Ramos (cell line): ENCODE measurements at regions not wholly inside any gene's neighbourhood (a gene's known extent, or its start where the extent isn't known, plus 50 kb on each side); places are given as distances from the start of the nearest gene placed in this dataset.

Experiments
- in situ Hi-C: fragments of 300-500 bp; cut with MboI; formaldehyde crosslinking; loops from one replicate; pipeline ENCODE4 v1.14.3; 2022; ENCODE audit warnings: low sequenced_read_pairs; ENCODE audit not compliant: unreplicated experiment

DNA sequence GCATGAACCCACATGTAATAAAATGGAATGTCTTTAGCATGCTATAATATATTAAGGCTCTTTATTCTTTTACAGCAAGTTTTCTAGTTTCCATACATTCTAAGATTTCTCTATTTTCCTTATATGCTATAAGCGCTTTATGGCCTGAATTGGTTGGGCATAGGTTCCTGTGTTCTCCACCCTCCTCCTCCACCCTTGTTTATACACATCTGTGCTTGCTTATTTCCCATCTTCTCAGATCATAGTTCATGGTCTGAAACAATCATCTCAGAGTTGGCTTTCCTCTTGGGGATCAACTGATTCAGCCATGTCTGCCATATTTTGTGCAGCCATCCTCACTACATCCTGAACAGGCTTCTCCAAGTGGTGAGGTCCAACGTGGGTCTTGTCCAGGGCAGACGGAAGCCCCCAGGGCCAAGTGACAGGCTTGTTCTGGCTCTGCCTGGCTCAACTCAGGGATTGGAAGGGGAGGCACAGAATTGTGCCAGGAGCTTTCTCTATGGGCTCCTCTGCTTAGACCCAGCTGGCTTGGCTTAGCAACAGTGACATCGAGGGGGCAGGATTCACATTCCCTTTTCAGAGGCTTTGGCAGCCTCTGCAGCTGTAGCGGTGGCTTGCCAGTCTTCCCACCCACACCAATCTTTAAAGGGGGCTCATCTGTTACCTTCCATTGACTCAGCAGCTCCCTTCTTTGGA lies 327.3 kb downstream of the PTEN start:
- in situ Hi-C loops: no loop called here

DNA sequence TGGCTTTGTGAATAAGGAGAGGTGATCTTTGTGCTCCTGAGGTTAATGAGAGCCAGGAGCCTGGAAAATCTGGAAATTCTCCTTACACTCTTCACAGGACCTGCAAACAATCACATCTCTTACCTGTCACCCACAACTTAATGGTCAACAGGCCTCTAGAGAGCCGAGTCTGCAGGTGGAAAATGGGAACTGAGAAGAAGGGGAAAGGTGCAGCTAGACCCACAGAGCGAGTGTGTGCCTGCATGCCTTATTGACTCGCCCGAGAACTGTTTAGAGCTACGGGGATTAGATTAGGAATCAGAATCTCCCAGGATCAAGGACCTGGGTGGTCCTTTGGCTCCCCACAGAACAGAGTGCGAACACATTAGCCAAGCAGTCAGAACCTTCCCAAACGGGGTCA lies 329.6 kb downstream of the PTEN start:
- in situ Hi-C loops: no loop called here

DNA sequence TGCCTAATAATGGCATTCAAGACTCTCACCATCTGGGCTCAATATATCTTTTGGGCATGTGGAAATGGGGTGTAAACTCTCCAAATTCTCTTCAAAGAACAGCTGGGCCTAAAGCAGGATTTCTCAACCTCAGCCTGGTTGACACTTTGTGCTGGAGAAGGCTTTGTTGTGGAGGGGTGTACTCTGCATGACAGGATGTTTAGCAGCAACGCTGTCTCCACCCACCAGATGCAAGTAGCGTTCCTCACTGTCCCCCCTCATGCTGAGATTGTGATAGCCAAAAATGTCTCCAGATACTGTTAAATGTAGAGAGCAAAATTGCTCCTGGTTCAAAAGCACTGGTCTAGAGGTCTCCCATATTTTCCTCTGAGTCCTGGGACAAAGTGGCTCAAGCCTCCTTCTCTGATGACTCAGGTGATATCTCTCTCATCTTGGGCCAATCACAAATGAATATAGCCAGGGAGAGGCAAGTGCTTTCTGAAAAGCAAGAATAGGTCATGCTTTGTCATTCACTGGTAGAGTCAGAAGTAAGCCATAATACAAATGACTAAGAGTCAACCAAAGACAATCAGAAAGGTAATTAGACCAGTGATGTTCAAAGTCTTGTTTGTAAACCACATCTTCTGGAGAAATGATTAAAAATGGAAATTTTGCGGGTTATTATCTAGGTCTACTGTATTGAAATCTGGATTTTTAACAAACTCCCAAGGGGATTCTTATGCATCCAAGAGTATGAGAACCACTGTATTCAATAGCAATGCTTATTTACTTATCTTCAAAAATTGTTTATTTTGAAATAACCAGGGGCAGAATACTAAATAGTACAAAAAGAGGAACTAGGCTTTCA lies 330.8 kb downstream of the PTEN start:
- in situ Hi-C loops: no loop called here

DNA sequence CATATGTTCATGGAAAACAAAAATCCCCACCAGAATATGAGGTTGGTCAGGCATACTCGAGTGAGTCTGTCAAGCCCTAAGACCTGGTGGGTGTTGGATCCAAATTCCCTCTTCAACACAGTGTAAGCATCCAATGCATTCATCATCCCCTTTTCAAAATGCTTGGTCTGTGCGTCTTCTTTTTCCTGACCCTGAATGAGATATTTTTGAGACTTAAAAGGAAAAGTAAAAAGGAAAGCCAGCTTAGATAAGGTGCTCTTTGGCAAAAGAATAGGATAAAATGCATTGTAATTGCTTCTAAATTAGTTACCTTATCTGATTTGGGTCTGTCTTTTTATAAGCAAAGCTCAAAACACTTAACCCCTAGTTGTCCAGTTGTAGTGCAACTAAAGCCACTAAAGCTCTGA lies 331.5 kb downstream of the PTEN start:
- in situ Hi-C loops: no loop called here

DNA sequence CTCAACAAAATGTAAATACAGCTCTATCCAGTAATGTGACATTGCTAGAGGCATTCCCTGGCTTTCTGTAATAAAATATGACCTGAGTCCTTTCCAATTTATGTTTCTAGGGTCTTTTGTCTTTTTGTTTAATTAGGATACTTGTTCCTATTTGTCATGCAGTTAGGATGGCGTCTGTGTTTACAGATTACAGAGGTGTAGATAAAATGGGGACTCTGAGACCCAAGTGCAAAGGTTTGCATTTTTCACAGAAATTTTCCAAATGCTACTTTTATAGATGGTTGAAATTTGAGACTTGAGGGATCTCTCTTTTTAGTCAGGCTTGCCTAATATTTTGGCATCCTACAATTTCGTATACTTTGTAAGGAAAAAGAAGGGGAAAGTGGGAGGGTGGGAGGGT lies 332.4 kb downstream of the PTEN start:
- in situ Hi-C loops: no loop called here

DNA sequence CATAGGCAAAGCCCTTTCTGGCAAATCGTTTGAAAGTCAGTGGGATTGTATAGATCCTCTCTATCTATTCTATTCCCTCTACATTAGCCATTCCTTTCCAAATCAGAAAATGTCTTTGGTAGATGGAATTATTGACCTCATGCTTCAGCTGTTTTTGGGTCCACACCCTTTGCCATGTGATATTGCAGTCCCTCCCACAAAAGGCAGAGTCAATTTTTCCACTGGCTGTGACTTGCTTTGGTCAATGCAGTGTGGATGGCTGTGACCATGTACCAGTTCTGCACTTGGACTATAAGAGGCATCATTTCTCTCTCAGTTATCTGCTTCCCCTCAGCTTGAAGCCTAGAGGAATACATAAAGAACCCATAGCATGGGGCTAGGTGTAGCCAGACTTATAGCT lies 332.9 kb downstream of the PTEN start:
- in situ Hi-C loops: no loop called here

DNA sequence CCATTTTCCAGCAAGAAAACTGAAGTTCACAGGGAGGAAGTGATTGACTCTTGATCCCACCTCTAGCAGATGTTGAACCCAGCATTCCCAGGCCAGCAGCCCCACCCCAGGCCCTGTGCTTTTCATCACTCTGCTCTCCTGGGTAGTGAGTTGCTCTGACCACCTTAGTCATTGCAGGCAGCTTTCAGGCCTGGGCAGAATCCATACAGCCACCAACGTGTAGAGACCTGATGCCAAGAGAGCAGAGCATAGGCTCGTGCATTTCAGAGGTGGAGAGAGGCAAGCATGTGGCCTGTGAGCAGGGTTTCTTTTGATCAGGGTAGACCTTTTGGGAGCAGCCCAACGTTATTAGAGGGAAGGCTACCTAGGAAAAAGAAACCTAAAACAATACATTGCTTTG lies 334.6 kb downstream of the PTEN start:
- in situ Hi-C loops: no loop called here

DNA sequence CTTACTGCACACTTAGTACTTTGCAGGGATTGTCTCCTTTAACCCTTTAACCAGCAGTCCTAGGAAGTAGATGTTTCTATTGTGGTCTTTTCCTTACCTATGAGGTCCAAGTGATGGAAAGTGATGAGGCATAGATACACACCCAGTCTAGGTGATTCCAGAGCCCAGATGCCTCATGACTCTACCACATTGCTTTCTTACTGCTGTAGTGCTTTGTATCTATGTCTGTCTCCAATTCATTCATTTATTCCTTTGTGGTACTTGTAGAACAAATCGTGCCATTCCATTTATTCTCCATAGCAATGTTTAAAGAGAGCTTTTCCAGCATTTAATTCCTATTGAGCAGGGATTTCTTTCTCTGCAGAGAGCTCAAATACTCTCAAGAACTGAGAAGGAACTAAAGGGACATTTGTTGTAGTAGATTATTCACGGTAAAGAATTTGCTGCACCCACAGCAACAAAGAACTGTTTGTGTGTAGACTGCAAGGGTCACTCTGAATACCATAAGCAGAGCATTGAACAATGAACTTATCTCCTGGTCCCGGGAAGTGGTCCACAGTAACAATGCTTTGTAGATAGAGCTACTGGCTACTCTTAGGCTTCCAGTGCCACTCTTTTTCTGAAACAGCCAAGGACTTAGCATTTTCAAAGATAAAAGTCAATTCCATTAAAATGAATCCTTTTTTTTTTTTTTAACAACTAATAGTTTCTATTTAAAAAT lies 337.0 kb downstream of the PTEN start:
- in situ Hi-C loops: no loop called here

DNA sequence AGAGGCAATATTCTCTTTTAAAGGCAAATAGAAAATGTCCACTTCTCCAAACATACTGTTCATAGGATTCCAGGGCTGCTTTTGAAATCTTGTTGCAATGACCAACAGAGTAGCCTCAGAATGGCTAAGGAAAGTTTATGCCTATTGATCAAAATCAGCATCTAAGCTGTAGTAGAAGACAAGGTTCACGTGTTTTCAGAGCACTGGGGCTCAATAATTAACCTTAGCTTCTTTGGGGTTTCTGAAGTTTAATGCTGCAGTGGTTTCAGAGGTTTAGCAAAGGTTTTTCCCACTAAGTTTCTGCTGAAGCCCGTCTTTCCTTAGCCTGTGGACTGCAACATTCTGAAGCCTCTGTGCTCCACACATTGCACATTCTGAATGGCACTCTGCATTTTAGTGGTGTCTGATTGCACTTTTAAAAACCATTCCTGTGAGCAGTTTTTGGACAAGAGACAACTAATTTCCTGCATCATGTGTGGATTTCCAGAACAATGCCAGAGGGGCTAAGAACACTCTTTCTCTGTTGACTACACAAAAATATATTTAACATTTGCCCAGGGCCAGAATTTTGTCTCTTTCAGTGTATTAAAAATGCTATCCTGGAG lies 342.5 kb downstream of the PTEN start:
- in situ Hi-C loops: no loop called here

DNA sequence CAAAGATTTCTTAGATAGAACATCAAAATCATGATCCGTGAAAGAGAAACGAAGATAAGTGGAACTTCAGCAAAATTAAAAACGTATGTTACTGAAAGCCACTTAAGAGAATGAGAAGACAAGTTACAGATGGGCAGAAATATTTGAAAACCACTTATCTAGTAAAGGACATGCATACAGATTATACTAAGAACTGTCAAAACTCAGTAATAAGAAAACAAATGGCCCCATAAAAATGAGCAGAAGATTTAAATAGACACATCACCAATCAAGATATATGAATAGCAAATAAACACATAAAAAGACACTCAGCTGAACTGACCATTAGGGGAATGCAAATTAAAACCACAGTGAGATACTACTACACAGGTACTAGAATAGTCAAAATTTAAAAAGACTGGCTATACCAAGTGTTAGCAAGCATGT lies 343.7 kb downstream of the PTEN start:
- in situ Hi-C loops: no loop called here

DNA sequence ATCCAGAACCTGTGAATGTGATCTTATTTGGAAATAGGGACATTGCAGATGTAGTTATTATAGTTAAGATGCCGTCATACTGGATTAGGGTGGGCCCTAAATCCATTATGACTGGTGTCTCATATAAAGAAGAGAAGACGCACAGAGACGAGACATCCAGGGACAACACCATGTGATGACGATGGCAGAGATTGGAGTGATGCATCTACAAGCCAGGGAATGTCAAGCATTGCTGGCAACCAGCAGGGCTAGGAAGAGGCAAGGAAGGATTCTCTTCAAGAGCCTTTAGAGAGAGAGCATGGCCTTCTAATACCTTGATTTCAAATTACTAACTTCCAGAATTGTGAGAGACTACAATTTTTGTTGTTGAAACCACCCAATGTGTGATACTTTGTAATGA lies 345.8 kb downstream of the PTEN start:
- in situ Hi-C loops: no loop called here

DNA sequence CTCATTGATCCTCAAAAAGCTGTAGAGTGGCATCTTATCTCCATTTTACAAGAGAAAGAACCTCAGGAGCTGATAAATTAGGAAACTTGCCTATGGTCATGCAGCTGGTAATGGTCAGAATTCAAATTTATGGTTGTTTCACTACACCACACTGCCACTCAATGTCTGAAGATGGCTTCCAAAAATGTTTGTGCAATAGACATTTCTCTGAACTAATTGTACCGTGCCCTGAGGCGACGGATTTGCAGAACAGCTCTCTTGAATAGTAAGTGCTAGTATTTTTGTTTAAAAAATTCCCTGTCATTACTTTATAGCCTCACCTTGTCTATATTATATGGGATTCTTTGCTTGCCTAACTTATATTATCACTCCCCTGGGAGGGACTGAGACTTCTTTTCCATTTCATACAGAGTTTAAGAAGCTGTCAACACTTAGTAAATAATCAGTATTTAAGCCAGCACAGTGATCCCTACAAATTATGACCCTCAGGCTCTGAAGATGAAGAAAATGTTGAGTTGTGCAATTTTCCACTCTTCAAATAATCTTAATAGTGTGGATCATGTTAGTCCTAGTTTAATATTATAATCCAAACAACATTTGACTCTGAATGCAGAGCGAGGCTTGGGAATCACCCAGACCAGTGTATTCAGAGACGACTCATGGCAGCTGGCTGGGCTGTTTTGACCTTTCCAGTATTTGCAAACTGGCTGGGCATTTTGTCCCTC lies 346.6 kb downstream of the PTEN start:
- in situ Hi-C loops: no loop called here

DNA sequence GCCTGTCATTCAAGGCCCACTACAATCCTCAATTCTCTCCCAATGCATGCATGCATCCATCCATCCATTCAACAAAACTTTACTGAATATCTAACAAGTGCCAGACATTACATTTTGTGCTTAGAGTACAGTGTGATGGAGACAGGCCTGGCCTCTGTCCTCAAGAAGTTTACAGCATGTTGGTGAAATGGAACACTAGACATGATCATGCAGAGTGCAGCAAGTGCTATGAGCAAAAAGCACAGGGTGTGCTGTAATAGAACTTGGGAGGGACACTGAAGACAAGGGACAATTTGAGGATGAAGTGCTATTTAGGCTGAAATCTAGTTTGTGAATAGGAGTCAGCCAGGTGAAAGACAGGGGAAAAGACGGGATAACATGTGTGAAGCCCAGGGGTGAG lies 347.8 kb downstream of the PTEN start:
- in situ Hi-C loops: no loop called here

DNA sequence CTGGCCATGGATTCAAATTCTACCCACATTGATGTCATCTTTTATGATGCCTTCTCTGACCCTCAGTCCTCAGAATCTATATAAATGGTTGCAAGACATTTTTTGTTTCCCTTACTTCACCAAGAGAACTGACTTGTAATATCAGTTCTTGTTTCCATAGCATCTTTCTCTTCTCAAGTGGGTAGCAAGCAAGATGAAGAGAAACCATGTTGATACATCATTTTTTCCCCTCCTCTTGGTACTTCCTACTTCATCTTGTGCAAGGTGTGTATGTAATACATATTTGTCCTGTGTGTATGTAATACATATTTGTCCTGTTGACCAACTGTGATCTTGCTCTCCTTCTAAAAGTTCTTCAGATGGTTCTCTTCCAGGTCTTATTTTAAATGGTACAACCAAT lies 348.6 kb downstream of the PTEN start:
- in situ Hi-C loops: no loop called here

DNA sequence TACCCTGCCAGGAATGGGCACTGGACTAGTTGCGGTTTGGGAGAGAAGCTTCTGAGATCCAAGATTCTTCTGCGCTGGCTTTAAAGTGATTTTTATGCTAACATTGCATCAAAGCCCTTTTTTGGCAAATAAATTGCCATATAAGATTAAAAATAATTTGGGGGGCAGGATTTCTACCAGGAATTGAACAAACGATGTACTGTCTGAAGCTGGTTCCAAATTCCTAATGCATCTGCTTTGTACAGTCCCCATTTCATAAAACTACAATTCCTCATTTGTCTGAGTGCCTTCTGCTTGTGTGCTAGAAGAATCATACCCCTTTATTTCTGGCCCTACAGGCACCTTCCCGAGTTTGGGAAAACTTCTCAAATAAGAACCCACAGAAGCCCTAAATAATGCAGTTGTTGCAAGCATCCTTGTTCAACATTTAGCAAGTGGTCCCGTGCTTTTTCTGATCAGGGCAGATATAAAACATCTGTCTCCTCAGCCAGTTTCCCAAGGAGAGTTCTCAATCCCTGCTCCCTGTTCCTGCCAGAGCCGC lies 349.7 kb downstream of the PTEN start:
- in situ Hi-C loops: no loop called here

DNA sequence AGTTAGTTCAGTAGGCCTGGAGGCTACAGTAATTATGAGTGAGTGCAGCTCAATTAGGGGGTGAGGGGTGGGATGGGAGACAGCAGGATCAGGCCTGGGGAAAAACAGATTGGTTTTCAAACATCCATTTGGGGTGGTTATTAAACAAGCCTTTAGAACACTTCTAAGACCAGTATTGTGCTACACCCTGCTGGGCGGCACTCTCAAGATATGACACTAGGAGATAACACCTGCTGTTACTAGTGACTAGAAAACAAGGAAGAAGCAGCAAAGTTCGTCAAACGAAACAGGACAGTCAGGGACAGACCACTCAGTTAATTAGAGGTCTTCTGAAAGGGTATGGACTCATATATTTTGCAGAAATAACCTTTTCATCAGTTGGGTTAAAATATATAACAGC lies 353.6 kb downstream of the PTEN start:
- in situ Hi-C loops: no loop called here

DNA sequence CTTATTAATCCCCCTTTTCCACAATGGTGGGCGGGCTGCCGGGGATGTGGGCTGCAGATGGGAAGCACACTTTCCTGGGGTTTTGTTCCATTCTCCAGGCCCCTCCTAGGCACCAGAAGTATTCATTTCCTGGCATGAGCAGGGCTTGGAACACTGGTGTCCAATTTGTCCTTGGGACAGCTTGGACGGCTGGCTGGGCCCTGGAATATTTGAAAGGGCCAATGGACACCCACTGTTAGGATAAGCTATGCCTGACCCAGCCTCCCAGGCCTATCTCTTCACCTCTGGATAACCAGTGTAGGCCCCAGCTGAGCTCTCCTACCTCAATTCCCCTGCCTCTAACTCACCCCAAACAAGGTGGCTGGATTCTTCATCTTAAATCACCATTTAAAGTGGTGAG lies 354.9 kb downstream of the PTEN start:
- in situ Hi-C loops: no loop called here

DNA sequence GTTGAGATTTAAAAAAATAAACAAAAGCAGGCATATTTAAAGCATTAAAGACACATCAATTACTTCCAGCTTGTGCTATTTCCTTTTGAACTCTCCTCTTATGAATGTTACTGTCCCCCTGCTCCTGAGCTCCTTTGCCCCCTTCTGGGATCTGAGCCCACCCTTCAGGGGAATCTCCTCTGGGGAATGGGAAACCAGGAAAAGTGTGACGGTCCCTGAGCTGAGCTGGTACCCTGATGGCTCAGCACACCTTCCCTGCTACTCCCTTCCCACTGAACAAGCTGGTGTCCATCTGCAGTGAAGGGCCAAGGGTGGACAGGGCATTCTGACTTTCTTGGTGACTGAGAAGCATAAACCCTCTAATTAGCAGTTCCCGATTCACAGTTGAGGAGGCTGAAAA lies 356.3 kb downstream of the PTEN start:
- in situ Hi-C loops: no loop called here

DNA sequence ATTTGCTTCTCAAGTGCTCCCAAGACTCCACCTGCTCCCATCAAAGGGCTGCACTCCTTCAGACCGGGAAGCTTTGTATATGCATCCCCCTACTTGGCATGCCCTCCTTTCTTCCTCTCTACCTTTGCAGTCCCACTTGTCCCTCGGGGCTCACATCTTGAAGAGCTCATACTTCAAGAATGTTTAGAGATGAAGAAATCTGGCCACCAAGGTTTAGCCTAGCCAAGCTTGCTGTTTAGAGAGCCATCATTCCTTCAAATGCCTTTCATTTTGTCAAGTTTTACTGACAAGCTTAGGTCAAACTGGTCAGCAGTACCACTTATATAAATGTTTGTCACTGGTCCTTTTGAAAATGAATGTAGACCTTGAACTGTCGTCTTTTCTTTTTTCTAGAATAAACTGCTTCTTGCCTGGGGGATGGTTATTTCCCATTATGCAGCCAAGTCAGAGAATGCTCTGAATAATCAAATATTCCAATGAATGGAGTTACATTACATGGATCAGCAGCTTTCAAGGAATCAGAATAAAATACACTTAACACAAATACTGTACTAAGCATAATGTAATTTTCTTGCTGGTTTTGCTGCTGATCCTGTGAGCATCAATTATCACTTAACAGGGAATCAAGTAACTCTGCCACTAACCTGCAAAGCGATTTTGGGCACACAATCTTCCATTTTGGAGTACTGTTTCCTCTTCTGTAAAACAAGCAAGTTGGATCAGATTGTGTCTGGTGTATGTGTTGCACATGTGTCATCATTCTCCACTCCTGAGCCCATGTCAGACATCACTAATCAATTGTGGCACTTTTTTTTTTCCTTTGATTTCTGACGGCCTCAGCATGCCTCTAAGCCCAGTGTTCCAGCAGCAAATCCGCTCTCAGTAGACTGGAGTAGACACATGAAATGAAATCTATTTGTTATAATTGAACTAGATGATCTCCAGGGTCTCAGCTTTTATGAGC lies 357.9 kb downstream of the PTEN start:
- in situ Hi-C loops: no loop called here
